Activated naive CD8-positive, alpha-beta T cell treated with anti-CD3 and anti-CD28 coated beads for 36 hours (primary cell): ENCODE measurements at regions not wholly inside any gene's neighbourhood (a gene's known extent, or its start where the extent isn't known, plus 50 kb on each side); places are given as distances from the start of the nearest gene placed in this dataset.

Experiments used
- DNase-seq: peaks from one replicate; pipeline ENCODE4 v3.0.0; 2021
- H3K27ac Mint-ChIP-seq: one replicate; pipeline ENCODE4 v1.8.0; 2022; ENCODE audit warnings: mild to moderate bottlenecking, moderate library complexity, mixed read lengths
- H3K27me3 Mint-ChIP-seq: one replicate; pipeline ENCODE4 v1.8.0; 2022; ENCODE audit warnings: mild to moderate bottlenecking, mixed read lengths
- H3K36me3 Mint-ChIP-seq: one replicate; pipeline ENCODE4 v1.8.0; 2021; ENCODE audit warnings: mild to moderate bottlenecking, mixed read lengths
- H3K4me1 Mint-ChIP-seq: one replicate; pipeline ENCODE4 v1.8.0; 2021; ENCODE audit warnings: mixed read lengths
- H3K4me3 Mint-ChIP-seq: one replicate; pipeline ENCODE4 v1.8.0; 2022; ENCODE audit warnings: mild to moderate bottlenecking, moderate library complexity, mixed read lengths
- H3K9me3 Mint-ChIP-seq: one replicate; pipeline ENCODE4 v1.8.0; 2022; ENCODE audit warnings: mixed read lengths

GRCh38 chr5:74221413-74221812 lies 419.1 kb downstream of the ENC1 start:
- Mint-ChIP-seq H3K27ac (no peak overlapping the region), H3K4me3 (no peak overlapping the region), H3K9me3 (peaks cover 9% of the 10 kb centered on the region), H3K4me1 (no peaks in the 10 kb centered on the region), H3K27me3 (peaks cover 8% of the 10 kb centered on the region), H3K36me3 (no peaks in the 10 kb centered on the region)
- DNase-seq, result no peak

GRCh38 chr5:74216012-74216411 lies 424.5 kb downstream of the ENC1 start:
- DNase-seq, result no peak
- Mint-ChIP-seq H3K9me3 (peaks cover 8% of the 10 kb centered on the region), H3K4me1 (no peaks in the 10 kb centered on the region), H3K27me3 (no peaks in the 10 kb centered on the region), H3K36me3 (no peaks in the 10 kb centered on the region), H3K4me3 (no peak overlapping the region), H3K27ac (no peak overlapping the region)

- no peaks in the 10 kb centered on the region for H3K9me3 Mint-ChIP-seq
- no peak for DNase-seq
- H3K27ac Mint-ChIP-seq, result no peak overlapping the region
- no peaks in the 10 kb centered on the region for H3K4me1 Mint-ChIP-seq
- peaks cover 4% of the 10 kb centered on the region for H3K27me3 Mint-ChIP-seq
- H3K36me3 Mint-ChIP-seq, result no peaks in the 10 kb centered on the region
- H3K4me3 Mint-ChIP-seq, result no peak overlapping the region
These were observed 428.2 kb downstream of the ENC1 start for GRCh38 chr5:74212336-74212735.

GRCh38 chr5:74209571-74209970 lies 431.0 kb downstream of the ENC1 start:
- Mint-ChIP-seq H3K27ac (no peak overlapping the region), H3K36me3 (no peaks in the 10 kb centered on the region), H3K27me3 (peaks cover 4% of the 10 kb centered on the region), H3K4me1 (no peaks in the 10 kb centered on the region), H3K4me3 (no peak overlapping the region), H3K9me3 (no peaks in the 10 kb centered on the region)
- DNase-seq, result no peak

- Mint-ChIP-seq H3K4me3 (no peak overlapping the region), H3K36me3 (no peaks in the 10 kb centered on the region), H3K4me1 (no peaks in the 10 kb centered on the region), H3K27me3 (peaks cover 4% of the 10 kb centered on the region), H3K27ac (no peak overlapping the region), H3K9me3 (no peaks in the 10 kb centered on the region)
- no peak for DNase-seq
These were observed 433.7 kb downstream of the ENC1 start for GRCh38 chr5:74206579-74207550.

GRCh38 chr5:74205767-74206578 lies 434.6 kb downstream of the ENC1 start:
- no peak for DNase-seq
- Mint-ChIP-seq H3K9me3 (no peaks in the 10 kb centered on the region), H3K36me3 (no peaks in the 10 kb centered on the region), H3K27me3 (peaks cover 4% of the 10 kb centered on the region), H3K4me3 (no peak overlapping the region), H3K4me1 (no peaks in the 10 kb centered on the region), H3K27ac (no peak overlapping the region)

GRCh38 chr5:74201334-74202081 lies 439.0 kb downstream of the ENC1 start:
- DNase-seq, result no peak
- Mint-ChIP-seq H3K4me1 (no peaks in the 10 kb centered on the region), H3K27ac (no peak overlapping the region), H3K27me3 (no peaks in the 10 kb centered on the region), H3K4me3 (no peak overlapping the region), H3K9me3 (no peaks in the 10 kb centered on the region), H3K36me3 (no peaks in the 10 kb centered on the region)

- H3K27ac Mint-ChIP-seq, result no peak overlapping the region
- H3K9me3 Mint-ChIP-seq, result no peaks in the 10 kb centered on the region
- H3K4me1 Mint-ChIP-seq, result no peaks in the 10 kb centered on the region
- DNase-seq, result no peak
- H3K4me3 Mint-ChIP-seq, result no peak overlapping the region
- H3K36me3 Mint-ChIP-seq, result no peaks in the 10 kb centered on the region
- no peaks in the 10 kb centered on the region for H3K27me3 Mint-ChIP-seq
These were observed 440.0 kb downstream of the ENC1 start for GRCh38 chr5:74200560-74200959.

- no peaks in the 10 kb centered on the region for H3K9me3 Mint-ChIP-seq
- no peak for DNase-seq
- H3K4me1 Mint-ChIP-seq, result no peaks in the 10 kb centered on the region
- H3K27me3 Mint-ChIP-seq, result no peaks in the 10 kb centered on the region
- H3K36me3 Mint-ChIP-seq, result no peaks in the 10 kb centered on the region
- H3K4me3 Mint-ChIP-seq, result no peak overlapping the region
- H3K27ac Mint-ChIP-seq, result no peak overlapping the region
These were observed 440.9 kb downstream of the ENC1 start for GRCh38 chr5:74199436-74200210.

- no peaks in the 10 kb centered on the region for H3K9me3 Mint-ChIP-seq
- H3K4me1 Mint-ChIP-seq, result no peaks in the 10 kb centered on the region
These were observed 441.5 kb downstream of the ENC1 start for GRCh38 chr5:74199005-74199404.

GRCh38 chr5:74198156-74198555 lies 442.4 kb downstream of the ENC1 start:
- peaks cover under 1% of the 10 kb centered on the region for H3K27me3 Mint-ChIP-seq
- no peak overlapping the region for H3K4me3 Mint-ChIP-seq
- H3K9me3 Mint-ChIP-seq, result no peaks in the 10 kb centered on the region
- no peak for DNase-seq
- no peak overlapping the region for H3K27ac Mint-ChIP-seq
- no peaks in the 10 kb centered on the region for H3K36me3 Mint-ChIP-seq
- H3K4me1 Mint-ChIP-seq, result no peaks in the 10 kb centered on the region

More at GRCh38 chr5:74199005-74199404, 441.5 kb downstream of the ENC1 start:
- Mint-ChIP-seq H3K27me3 (no peaks in the 10 kb centered on the region), H3K36me3 (no peaks in the 10 kb centered on the region), H3K4me3 (no peak overlapping the region), H3K27ac (no peak overlapping the region)
- no peak for DNase-seq

GRCh38 chr5:74196233-74196632 lies 444.3 kb downstream of the ENC1 start:
- H3K27ac Mint-ChIP-seq, result no peak overlapping the region

GRCh38 chr5:74194196-74194595 lies 446.3 kb downstream of the ENC1 start:
- H3K4me3 Mint-ChIP-seq, result no peak overlapping the region
- no peaks in the 10 kb centered on the region for H3K36me3 Mint-ChIP-seq
- no peak for DNase-seq
- H3K9me3 Mint-ChIP-seq, result no peaks in the 10 kb centered on the region
- H3K27me3 Mint-ChIP-seq, result peaks cover 4% of the 10 kb centered on the region
- no peak overlapping the region for H3K27ac Mint-ChIP-seq
- no peaks in the 10 kb centered on the region for H3K4me1 Mint-ChIP-seq

More at GRCh38 chr5:74196233-74196632, 444.3 kb downstream of the ENC1 start:
- Mint-ChIP-seq H3K9me3 (no peaks in the 10 kb centered on the region), H3K4me3 (no peak overlapping the region), H3K36me3 (no peaks in the 10 kb centered on the region), H3K27me3 (peaks cover 4% of the 10 kb centered on the region), H3K4me1 (no peaks in the 10 kb centered on the region)
- DNase-seq, result no peak

GRCh38 chr5:74192606-74193299 lies 447.8 kb downstream of the ENC1 start:
- no peak for DNase-seq
- Mint-ChIP-seq H3K4me3 (no peak overlapping the region), H3K36me3 (no peaks in the 10 kb centered on the region), H3K27me3 (peaks cover 8% of the 10 kb centered on the region), H3K27ac (no peak overlapping the region), H3K4me1 (no peaks in the 10 kb centered on the region), H3K9me3 (peaks cover 3% of the 10 kb centered on the region)
